ENCODE measurements at regions not wholly inside any gene's neighbourhood (a gene's known extent, or its start where the extent isn't known, plus 50 kb on each side); places are given as distances from the start of the nearest gene placed in this dataset.
A peak's percentile ranks its signal among the peaks of the same experiment; 100 is the strongest.
"Not testable (repeated sequence)": the region's sequence is repeated elsewhere in the genome, so short reads cannot be mapped to it uniquely, and the experiment has no call there.

GRCh38 chr5:102154791-102155605 is 141.1 kb downstream of the SLCO4C1 start:
- not testable (repeated sequence) for H3K27ac ChIP-seq; DNase-seq (ENCODE audit: low read depth in 1 of 2, low spot score in 1 of 2); H3K27me3 ChIP-seq; H3K9me3 ChIP-seq (ENCODE audit: low read depth); H3K4me3 ChIP-seq; H3K4me1 ChIP-seq (ENCODE audit: low read depth); H3K36me3 ChIP-seq

GRCh38 chr5:102154291-102154690 is 141.8 kb downstream of the SLCO4C1 start:
- DNase-seq (ENCODE audit: low read depth in 1 of 2, low spot score in 1 of 2) = no peak
- Histone ChIP-seq H3K9me3 (ENCODE audit: low read depth) (no peaks in the 10 kb centered on the region), H3K27me3 (no peaks in the 10 kb centered on the region), H3K36me3 (no peaks in the 10 kb centered on the region), H3K4me1 (ENCODE audit: low read depth) (no peaks in the 10 kb centered on the region), H3K4me3 (no peak overlapping the region), H3K27ac (no peak overlapping the region)
- no peak for TF ChIP-seq CTCF (IDR thresholded peaks at IDR 0.05; ENCODE audit: low read depth, low read length)

- Histone ChIP-seq H3K36me3 (no peaks in the 10 kb centered on the region), H3K9me3 (ENCODE audit: low read depth) (no peaks in the 10 kb centered on the region), H3K4me3 (no peak overlapping the region), H3K27me3 (no peaks in the 10 kb centered on the region), H3K27ac (no peak overlapping the region), H3K4me1 (ENCODE audit: low read depth) (no peaks in the 10 kb centered on the region)
- DNase-seq (ENCODE audit: low read depth in 1 of 2, low spot score in 1 of 2) = peak in 1 of 2 donors; percentile 38
- TF ChIP-seq CTCF (IDR thresholded peaks at IDR 0.05; ENCODE audit: low read depth, low read length) = no peak
Measured at GRCh38 chr5:102153003-102153759, 142.9 kb downstream of the SLCO4C1 start.

- no peaks in the 10 kb centered on the region for H3K4me1 ChIP-seq (ENCODE audit: low read depth)
- TF ChIP-seq CTCF (IDR thresholded peaks at IDR 0.05; ENCODE audit: low read depth, low read length) = no peak
- no peaks in the 10 kb centered on the region for H3K36me3 ChIP-seq
- no peak overlapping the region for H3K4me3 ChIP-seq
- no peak for DNase-seq (ENCODE audit: low read depth in 1 of 2, low spot score in 1 of 2)
- no peaks in the 10 kb centered on the region for H3K27me3 ChIP-seq
- H3K9me3 ChIP-seq (ENCODE audit: low read depth) = no peaks in the 10 kb centered on the region
- no peak overlapping the region for H3K27ac ChIP-seq
Measured at GRCh38 chr5:102139029-102139428, 157.1 kb downstream of the SLCO4C1 start.

GRCh38 chr5:102138243-102138653 is 157.8 kb downstream of the SLCO4C1 start:
- no peaks in the 10 kb centered on the region for H3K4me1 ChIP-seq (ENCODE audit: low read depth)
- H3K4me3 ChIP-seq = no peak overlapping the region
- no peak overlapping the region for H3K27ac ChIP-seq
- no peak for TF ChIP-seq CTCF (IDR thresholded peaks at IDR 0.05; ENCODE audit: low read depth, low read length)
- DNase-seq (ENCODE audit: low read depth in 1 of 2, low spot score in 1 of 2) = no peak
- H3K27me3 ChIP-seq = no peaks in the 10 kb centered on the region
- H3K9me3 ChIP-seq (ENCODE audit: low read depth) = no peaks in the 10 kb centered on the region
- no peaks in the 10 kb centered on the region for H3K36me3 ChIP-seq

GRCh38 chr5:102130890-102131289 is 165.2 kb downstream of the SLCO4C1 start:
- no peaks in the 10 kb centered on the region for H3K27me3 ChIP-seq
- no peak overlapping the region for H3K4me3 ChIP-seq
- no peaks in the 10 kb centered on the region for H3K36me3 ChIP-seq
- TF ChIP-seq CTCF (IDR thresholded peaks at IDR 0.05; ENCODE audit: low read depth, low read length) = no peak
- no peak overlapping the region for H3K27ac ChIP-seq
- no peaks in the 10 kb centered on the region for H3K4me1 ChIP-seq (ENCODE audit: low read depth)
- DNase-seq (ENCODE audit: low read depth in 1 of 2, low spot score in 1 of 2) = no peak
- no peaks in the 10 kb centered on the region for H3K9me3 ChIP-seq (ENCODE audit: low read depth)

Measured in cardiac muscle cell (in vitro differentiated cells and primary cell).